AG10803 (cell line): ENCODE measurements at regions not wholly inside any gene's neighbourhood (a gene's known extent, or its start where the extent isn't known, plus 50 kb on each side); places are given as distances from the start of the nearest gene placed in this dataset.

Experiments used
- DNase-seq: peaks from one replicate; pipeline ENCODE4 v3.0.0; 2010; ENCODE audit warnings: low read depth
- H3K4me3 ChIP-seq: 2 replicates; pipeline ENCODE4 v1.5.1; 2011; ENCODE audit warnings: mild to moderate bottlenecking, low read length, control low read depth
- TF ChIP-seq, protein P1 (sequence below): conservative IDR thresholded peaks from 2 replicates; pipeline ENCODE4 v1.5.1; 2011; ENCODE audit warnings: mild to moderate bottlenecking, low read length, control low read depth, inconsistent platforms

DNA sequence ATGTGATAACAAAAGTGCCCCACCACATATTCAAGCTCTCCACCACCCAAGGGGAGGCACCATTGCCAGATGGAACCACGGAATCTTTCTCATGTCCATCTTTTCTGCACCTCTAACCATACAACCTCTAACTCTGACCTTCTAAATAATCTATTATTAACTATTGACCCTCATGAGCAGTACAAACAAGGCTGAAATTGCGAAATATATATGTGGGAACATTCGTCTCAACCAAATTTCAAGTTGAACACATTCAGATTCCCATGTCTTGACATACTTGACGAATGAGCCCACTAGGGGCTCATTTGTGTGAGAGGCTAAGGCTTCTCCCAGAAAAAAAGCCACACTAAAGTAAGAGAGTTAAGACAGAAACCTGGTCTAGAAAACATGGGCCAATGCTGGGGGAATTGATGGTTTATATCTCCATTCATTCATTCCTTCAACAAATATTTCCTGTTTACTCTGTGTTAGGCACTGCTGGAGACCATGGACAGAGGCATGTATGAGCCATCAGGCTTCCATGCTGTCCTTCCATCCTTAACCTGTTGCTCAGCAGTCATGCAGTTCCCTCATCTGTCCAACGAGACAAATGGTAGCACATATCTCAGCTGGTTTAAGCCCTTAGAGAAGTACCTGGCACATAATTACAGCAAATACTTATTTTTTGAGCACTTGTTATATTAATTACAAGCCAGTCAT, 130.4 kb downstream of the ESM1 start:
- no peak for DNase-seq
- no peak overlapping the region for H3K4me3 ChIP-seq
- TF ChIP-seq, protein P1, sequence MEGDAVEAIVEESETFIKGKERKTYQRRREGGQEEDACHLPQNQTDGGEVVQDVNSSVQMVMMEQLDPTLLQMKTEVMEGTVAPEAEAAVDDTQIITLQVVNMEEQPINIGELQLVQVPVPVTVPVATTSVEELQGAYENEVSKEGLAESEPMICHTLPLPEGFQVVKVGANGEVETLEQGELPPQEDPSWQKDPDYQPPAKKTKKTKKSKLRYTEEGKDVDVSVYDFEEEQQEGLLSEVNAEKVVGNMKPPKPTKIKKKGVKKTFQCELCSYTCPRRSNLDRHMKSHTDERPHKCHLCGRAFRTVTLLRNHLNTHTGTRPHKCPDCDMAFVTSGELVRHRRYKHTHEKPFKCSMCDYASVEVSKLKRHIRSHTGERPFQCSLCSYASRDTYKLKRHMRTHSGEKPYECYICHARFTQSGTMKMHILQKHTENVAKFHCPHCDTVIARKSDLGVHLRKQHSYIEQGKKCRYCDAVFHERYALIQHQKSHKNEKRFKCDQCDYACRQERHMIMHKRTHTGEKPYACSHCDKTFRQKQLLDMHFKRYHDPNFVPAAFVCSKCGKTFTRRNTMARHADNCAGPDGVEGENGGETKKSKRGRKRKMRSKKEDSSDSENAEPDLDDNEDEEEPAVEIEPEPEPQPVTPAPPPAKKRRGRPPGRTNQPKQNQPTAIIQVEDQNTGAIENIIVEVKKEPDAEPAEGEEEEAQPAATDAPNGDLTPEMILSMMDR = no peak

DNA sequence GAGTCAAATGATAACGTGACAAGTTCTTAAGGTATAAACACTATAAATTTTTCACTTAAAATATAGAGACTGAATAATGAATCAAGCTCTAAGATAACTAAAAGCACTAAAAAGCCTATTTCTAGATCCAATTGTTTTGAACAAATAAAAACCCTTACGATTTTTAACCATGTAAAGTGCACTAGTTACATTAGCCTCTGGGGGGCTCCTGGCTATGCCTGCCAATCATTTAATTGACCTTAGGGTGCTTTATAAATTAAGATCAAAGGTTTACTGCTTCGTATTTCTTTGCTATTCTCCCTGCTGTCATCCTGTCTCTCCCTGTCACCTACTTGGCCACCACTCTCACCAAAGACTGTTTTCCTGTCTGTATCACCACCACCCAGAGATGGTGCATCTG, 133.4 kb downstream of the ESM1 start:
- H3K4me3 ChIP-seq = no peak overlapping the region
- DNase-seq = no peak
- TF ChIP-seq, protein P1 = no peak

DNA sequence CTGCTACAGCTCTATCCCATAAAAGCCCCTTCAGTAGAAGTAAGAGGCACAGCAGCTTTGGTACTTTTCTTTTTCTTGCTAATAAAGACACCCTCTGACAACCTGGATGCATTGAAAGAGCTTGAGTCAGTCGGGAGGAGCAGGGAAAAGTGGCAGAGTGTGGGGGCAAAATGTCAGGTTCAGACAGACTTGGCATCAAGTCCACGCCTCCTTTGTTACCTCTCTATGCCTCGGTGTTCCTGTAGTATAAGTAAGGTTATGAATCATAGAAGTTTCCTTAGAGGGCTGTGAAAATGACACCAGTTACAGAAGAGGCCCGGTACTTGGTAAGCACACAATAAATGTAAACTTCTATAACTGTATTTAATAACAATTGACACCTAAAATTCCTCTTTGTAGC, 133.9 kb downstream of the ESM1 start:
- TF ChIP-seq, protein P1 = no peak
- no peak overlapping the region for H3K4me3 ChIP-seq
- no peak for DNase-seq

DNA sequence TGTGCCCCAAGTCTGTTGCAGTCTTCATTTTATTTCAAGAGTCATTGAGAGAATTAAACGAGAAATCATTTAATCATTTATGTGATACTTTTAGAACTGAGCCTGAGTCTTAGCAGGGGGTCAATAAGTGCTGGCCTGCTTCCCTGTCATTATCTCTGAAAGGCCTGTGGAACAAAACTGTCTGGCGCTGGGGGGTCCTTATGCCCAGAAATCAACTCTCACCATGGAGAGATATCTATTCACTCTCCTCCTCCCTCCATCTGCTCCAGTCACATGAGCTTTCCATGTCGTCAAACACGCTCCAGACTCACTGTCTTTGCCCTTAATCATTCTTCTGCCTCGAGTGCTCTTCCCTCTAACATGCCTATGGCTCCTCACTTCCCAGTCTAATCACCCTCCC, 136.8 kb downstream of the ESM1 start:
- no peak for DNase-seq
- TF ChIP-seq, protein P1 = no peak
- H3K4me3 ChIP-seq = no peak overlapping the region

DNA sequence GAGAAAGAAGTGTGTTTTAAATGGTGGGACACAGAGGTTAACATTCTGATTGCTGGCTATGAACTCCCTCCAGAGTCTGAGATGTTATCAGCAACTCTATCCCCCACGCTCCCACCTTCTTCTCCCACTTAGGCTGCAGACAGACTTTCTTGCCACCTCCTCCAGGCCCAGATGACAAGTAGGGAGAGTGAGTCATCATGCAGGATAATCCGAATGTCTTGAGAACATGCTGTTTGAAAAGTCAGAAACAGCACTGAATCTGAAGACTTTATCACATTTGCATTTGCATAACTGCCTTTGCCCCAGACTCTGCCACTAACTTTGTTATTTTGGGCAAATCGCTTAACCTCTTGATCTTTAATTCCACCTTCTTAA, 139.8 kb downstream of the ESM1 start:
- H3K4me3 ChIP-seq = no peak overlapping the region
- TF ChIP-seq, protein P1 = no peak
- peak; percentile 54 for DNase-seq

DNA sequence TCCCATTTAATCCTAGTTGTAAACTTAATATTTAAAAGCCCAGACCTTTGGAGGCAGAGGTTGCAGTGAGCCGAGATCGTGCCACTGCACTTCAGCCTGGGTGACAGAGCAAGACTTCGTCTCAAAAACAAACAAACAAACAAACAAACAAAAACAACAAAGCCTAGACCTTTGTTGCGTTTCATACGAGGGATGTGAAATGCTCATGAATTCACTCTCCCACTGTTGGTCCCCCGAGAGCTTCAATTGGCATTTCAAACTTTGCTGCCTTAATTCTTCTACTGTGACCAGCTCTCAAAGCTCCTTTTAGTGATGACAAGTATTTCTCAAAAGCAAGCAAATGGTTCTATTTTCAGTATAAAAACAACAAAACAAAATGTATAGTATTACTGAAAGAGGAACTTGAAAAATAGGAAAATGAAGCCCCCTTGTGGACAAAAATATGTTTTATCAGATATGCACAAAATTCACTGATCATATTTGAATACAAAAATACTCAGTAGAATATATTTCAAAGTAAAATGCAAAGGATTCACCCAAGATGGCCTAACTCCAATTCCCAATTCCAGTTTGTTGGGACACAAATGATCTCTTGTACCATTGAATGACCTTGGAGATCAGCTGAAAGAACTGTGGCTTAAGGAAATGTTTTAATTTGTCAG, 140.4 kb downstream of the ESM1 start:
- H3K4me3 ChIP-seq = no peak overlapping the region
- TF ChIP-seq, protein P1 = peak; percentile 55
- DNase-seq = peak; percentile 76

DNA sequence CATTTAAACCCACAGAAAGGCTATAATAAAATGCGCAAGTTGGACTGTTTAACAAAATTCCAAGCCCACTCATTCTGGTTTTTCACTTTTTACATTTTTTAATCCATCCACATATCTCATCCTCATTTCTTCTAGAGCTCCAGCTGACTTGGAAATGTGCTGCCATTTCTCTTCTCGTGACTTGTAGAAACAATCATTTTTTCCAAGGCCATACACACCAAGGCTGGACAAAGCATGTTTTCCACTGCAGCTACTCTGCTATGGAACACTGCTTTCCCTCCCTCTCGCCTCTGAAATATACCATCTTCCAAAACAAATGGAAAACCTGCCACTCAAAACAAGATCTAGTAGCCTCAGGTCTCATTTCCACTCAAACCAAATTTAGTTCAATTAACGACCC, 141.1 kb downstream of the ESM1 start:
- no peak overlapping the region for H3K4me3 ChIP-seq
- no peak for DNase-seq
- TF ChIP-seq, protein P1 = no peak
